HepG2 (cell line): ENCODE measurements at regions not wholly inside any gene's neighbourhood (a gene's known extent, or its start where the extent isn't known, plus 50 kb on each side); places are given as distances from the start of the nearest gene placed in this dataset.

Experiments used
- ATAC-seq: fragments of 200-7000 bp; cut with Tn5 transposase; 3 replicates; pipeline ENCODE4 v1.9.1; 2020; ENCODE audit warnings: mild to moderate bottlenecking, moderate library complexity
- BruUV-seq: library from RNA; stranded (reverse); fragments of 400-500 nt; replicated peaks from 2 replicates; lab custom pipeline; 2021; lab: Mats Ljungman, UMichigan
- CTCF ChIA-PET: fragments of 300-600 bp; formaldehyde crosslinking; extraction: SDS; loops from one replicate; lab custom pipeline; 2021; ENCODE audit warnings: low total read pairs, inconsistent platforms, low intra/inter-chr PET ratio; lab: Yijun Ruan, JAX
- POLR2A ChIA-PET: fragments of 350-600 bp; sonication (Branson Sonifier 250); formaldehyde crosslinking; loops from one replicate; lab custom pipeline; 2020; ENCODE audit warnings: antibody characterized with exemption, inconsistent platforms; lab: Yijun Ruan, JAX
- DNase-seq: peaks from one replicate; pipeline ENCODE4 v3.0.0-alpha.2; 2015; ENCODE audit warnings: low spot score
- FAIRE-seq: peaks from 3 replicates; lab custom pipeline; 2011; peaks lifted over from hg19 to GRCh38; lab: Jason Lieb, UNC
- H2AFZ ChIP-seq: one replicate; pipeline ENCODE4 v1.6.1; 2011; ENCODE audit warnings: low read length, inconsistent platforms
- H3K27ac ChIP-seq: fragments of 300-600 bp; 3 replicates; pipeline ENCODE4 v1.8.0; 2011; ENCODE audit warnings: mixed run types, mild to moderate bottlenecking, mixed read lengths, low read length, inconsistent platforms; ENCODE audit not compliant: insufficient read depth; ENCODE audit errors: extremely low read length
- H3K27me3 ChIP-seq, 2 experiments: fragments of 200-600 bp in 1 of 2; 2 replicates in 1 of 2; 3 replicates in 1 of 2; pipeline versions ENCODE4 v1.6.0 to v1.8.0; 2011; ENCODE audit warnings: low read length in 2 of 2, mild to moderate bottlenecking in 2 of 2, moderate library complexity in 2 of 2, inconsistent platforms in 1 of 2; ENCODE audit not compliant: insufficient read depth in 2 of 2, control insufficient read depth in 1 of 2
- H3K36me3 ChIP-seq, 2 experiments: fragments of 200-600 bp in 1 of 2; replicated peaks in 1 of 2; 2 replicates in 1 of 2; 3 replicates in 1 of 2; pipeline versions ENCODE4 v1.5.1 to v1.8.0; 2011; ENCODE audit warnings: low read length in 2 of 2, inconsistent platforms in 1 of 2; ENCODE audit not compliant: insufficient read depth in 2 of 2, control insufficient read depth in 1 of 2
- H3K4me1 ChIP-seq: 2 replicates; pipeline ENCODE4 v1.5.1; 2012; ENCODE audit warnings: low read length, inconsistent platforms; ENCODE audit not compliant: insufficient read depth
- H3K4me2 ChIP-seq: 2 replicates; pipeline ENCODE4 v1.6.0; 2011; ENCODE audit warnings: low read depth, low read length, inconsistent platforms
- H3K4me3 ChIP-seq, 3 experiments: fragments of 200-600 bp in 1 of 3; sonication (generic), shearing (Covaris generic) in 1 of 3; replicated peaks in 1 of 3; 2 replicates each; pipeline ENCODE4 v1.5.1; 2011 to 2016; ENCODE audit warnings: low read length in 3 of 3, inconsistent platforms in 2 of 3, low read depth in 2 of 3, mild to moderate bottlenecking in 2 of 3, control low read depth in 1 of 3, mixed read lengths in 1 of 3; ENCODE audit not compliant: insufficient read depth in 1 of 3
- H3K79me2 ChIP-seq: one replicate; pipeline ENCODE4 v1.6.1; 2011; ENCODE audit warnings: low read length, inconsistent platforms; ENCODE audit not compliant: insufficient read depth
- H3K9ac ChIP-seq: 2 replicates; pipeline ENCODE4 v1.6.0; 2011; ENCODE audit warnings: mild to moderate bottlenecking, low read depth, low read length, inconsistent platforms; ENCODE audit not compliant: insufficient read depth
- H3K9me3 ChIP-seq: 2 replicates; pipeline ENCODE4 v1.5.1; 2012; ENCODE audit warnings: mild to moderate bottlenecking, low read length
- H4K20me1 ChIP-seq: 2 replicates; pipeline ENCODE4 v1.6.0; 2011; ENCODE audit warnings: inconsistent platforms, mild to moderate bottlenecking, low read length, moderate library complexity; ENCODE audit not compliant: insufficient read depth
- KDM5A ChIP-seq: fragments of 200-600 bp; sonication (generic); IDR thresholded peaks from 2 replicates; pipeline ENCODE4 v1.7.0; 2018; ENCODE audit warnings: antibody characterized with exemption, mild to moderate bottlenecking, low read length, borderline replicate concordance
- MIER3 ChIP-seq: IDR thresholded peaks from 2 replicates; pipeline ENCODE4 v1.6.1; 2016; ENCODE audit warnings: missing compliant biosample characterization, borderline replicate concordance
- ZNF292 ChIP-seq: sonication (generic); formaldehyde crosslinking; IDR thresholded peaks from 2 replicates; pipeline ENCODE4 v1.8.1; 2022; ENCODE audit warnings: mild to moderate bottlenecking, low read depth, missing genetic modification reagents, borderline replicate concordance
- ZNF790 ChIP-seq: sonication (generic); formaldehyde crosslinking; IDR thresholded peaks from 2 replicates; pipeline ENCODE4 v1.8.0; 2022; ENCODE audit warnings: missing genetic modification reagents, mild to moderate bottlenecking, borderline replicate concordance
- WGBS: methylation state at CpG from one replicate; pipeline ENCODE4 v1.1.6; 2017; ENCODE audit warnings: low lambda C conversion rate; 5-methylcytosine and 5-hydroxymethylcytosine counted together
- in situ Hi-C: cut with HindIII; loops from 2 replicates; pipeline ENCODE4 v1.10.0; 2017; ENCODE audit warnings: low pct_unique_long_range_greater_than_20kb; ENCODE audit not compliant: extremely low pct_ligation_motif_present
- intact Hi-C: fragments of 100-400 bp; cut with micrococcal nuclease; formaldehyde crosslinking; loops from one replicate; pipeline ENCODE4 v1.10.0; 2022; ENCODE audit not compliant: unreplicated experiment
- TF ChIP-seq, protein P1 (sequence below): sonication (generic); formaldehyde crosslinking; conservative IDR thresholded peaks from 2 replicates; pipeline ENCODE4 v1.8.0; 2022; ENCODE audit warnings: low read depth, missing genetic modification reagents
- TF ChIP-seq, protein P2 (sequence below): sonication (generic); formaldehyde crosslinking; IDR thresholded peaks from one replicate; pipeline ENCODE4 v1.5.1; 2020; ENCODE audit warnings: mild to moderate bottlenecking, missing genetic modification reagents; ENCODE audit errors: not compliant biosample characterization
- TF ChIP-seq, protein P3 (sequence below): IDR thresholded peaks from 2 replicates; pipeline ENCODE4 v1.6.1; 2016
- TF ChIP-seq, protein P4 (sequence below): sonication (generic); formaldehyde crosslinking; IDR thresholded peaks from 2 replicates; pipeline ENCODE4 v1.5.0; 2020; ENCODE audit warnings: missing genetic modification reagents
- TF ChIP-seq, protein P5 (sequence below): sonication (generic); formaldehyde crosslinking; IDR thresholded peaks from 2 replicates; pipeline ENCODE4 v1.4.0; 2020; ENCODE audit warnings: missing genetic modification reagents, borderline replicate concordance

DNA sequence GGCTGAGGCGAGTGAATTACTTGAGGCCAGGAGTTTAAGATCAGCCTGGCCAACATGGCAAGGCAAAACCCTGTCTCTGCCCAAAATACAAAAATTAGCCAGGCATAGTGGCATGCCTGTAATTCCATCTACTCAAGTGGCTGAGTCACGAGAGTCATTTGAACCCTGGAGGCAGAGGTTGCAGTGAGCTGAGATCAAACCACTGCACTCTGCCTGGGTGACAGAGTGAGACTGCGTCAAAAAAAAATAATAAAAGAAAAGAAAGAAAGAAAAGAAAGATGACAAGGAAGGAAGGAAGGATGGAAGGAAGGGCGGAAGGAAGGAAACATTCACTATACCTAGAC lies 159.6 kb upstream of the CNOT2 start:
- intact Hi-C loops, result no loop called here
- WGBS, result 33% methylated on average over 4 of the region's 4 CpGs
- H3K9me3 ChIP-seq, result no peaks in the 10 kb centered on the region
- TF ChIP-seq, protein P1, sequence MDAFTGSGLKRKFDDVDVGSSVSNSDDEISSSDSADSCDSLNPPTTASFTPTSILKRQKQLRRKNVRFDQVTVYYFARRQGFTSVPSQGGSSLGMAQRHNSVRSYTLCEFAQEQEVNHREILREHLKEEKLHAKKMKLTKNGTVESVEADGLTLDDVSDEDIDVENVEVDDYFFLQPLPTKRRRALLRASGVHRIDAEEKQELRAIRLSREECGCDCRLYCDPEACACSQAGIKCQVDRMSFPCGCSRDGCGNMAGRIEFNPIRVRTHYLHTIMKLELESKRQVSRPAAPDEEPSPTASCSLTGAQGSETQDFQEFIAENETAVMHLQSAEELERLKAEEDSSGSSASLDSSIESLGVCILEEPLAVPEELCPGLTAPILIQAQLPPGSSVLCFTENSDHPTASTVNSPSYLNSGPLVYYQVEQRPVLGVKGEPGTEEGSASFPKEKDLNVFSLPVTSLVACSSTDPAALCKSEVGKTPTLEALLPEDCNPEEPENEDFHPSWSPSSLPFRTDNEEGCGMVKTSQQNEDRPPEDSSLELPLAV, result no peak
- TF ChIP-seq ZNF790 (CRISPR knock-in tag) (no peak), ZNF292 (CRISPR knock-in tag) (no peak), MIER3 (CRISPR knock-in tag) (no peak), KDM5A (no peak)
- TF ChIP-seq, protein P2, sequence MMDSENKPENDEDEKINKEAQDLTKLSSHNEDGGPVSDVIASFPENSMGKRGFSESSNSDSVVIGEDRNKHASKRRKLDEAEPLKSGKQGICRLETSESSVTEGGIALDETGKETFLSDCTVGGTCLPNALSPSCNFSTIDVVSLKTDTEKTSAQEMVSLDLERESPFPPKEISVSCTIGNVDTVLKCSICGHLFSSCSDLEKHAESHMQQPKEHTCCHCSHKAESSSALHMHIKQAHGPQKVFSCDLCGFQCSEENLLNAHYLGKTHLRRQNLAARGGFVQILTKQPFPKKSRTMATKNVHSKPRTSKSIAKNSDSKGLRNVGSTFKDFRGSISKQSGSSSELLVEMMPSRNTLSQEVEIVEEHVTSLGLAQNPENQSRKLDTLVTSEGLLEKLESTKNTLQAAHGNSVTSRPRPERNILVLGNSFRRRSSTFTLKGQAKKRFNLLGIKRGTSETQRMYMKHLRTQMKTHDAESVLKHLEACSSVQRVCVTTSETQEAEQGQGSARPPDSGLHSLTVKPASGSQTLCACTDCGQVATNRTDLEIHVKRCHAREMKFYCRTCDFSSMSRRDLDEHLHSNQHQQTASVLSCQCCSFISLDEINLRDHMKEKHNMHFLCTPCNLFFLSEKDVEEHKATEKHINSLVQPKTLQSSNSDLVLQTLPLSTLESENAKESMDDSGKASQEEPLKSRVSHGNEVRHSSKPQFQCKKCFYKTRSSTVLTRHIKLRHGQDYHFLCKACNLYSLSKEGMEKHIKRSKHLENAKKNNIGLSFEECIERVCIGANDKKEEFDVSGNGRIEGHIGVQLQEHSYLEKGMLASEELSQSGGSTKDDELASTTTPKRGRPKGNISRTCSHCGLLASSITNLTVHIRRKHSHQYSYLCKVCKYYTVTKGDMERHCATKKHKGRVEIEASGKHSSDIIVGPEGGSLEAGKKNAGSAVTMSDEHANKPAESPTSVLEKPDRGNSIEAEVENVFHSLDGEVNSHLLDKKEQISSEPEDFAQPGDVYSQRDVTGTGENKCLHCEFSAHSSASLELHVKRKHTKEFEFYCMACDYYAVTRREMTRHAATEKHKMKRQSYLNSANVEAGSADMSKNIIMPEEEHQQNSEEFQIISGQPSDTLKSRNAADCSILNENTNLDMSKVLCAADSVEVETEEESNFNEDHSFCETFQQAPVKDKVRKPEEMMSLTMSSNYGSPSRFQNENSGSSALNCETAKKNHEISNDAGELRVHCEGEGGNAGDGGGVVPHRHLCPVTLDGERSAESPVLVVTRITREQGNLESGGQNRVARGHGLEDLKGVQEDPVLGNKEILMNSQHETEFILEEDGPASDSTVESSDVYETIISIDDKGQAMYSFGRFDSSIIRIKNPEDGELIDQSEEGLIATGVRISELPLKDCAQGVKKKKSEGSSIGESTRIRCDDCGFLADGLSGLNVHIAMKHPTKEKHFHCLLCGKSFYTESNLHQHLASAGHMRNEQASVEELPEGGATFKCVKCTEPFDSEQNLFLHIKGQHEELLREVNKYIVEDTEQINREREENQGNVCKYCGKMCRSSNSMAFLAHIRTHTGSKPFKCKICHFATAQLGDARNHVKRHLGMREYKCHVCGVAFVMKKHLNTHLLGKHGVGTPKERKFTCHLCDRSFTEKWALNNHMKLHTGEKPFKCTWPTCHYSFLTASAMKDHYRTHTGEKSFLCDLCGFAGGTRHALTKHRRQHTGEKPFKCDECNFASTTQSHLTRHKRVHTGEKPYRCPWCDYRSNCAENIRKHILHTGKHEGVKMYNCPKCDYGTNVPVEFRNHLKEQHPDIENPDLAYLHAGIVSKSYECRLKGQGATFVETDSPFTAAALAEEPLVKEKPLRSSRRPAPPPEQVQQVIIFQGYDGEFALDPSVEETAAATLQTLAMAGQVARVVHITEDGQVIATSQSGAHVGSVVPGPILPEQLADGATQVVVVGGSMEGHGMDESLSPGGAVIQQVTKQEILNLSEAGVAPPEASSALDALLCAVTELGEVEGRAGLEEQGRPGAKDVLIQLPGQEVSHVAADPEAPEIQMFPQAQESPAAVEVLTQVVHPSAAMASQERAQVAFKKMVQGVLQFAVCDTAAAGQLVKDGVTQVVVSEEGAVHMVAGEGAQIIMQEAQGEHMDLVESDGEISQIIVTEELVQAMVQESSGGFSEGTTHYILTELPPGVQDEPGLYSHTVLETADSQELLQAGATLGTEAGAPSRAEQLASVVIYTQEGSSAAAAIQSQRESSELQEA, result no peak
- TF ChIP-seq, protein P3, sequence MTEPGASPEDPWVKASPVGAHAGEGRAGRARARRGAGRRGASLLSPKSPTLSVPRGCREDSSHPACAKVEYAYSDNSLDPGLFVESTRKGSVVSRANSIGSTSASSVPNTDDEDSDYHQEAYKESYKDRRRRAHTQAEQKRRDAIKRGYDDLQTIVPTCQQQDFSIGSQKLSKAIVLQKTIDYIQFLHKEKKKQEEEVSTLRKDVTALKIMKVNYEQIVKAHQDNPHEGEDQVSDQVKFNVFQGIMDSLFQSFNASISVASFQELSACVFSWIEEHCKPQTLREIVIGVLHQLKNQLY (CRISPR knock-in tag), result no peak
- TF ChIP-seq, protein P4, sequence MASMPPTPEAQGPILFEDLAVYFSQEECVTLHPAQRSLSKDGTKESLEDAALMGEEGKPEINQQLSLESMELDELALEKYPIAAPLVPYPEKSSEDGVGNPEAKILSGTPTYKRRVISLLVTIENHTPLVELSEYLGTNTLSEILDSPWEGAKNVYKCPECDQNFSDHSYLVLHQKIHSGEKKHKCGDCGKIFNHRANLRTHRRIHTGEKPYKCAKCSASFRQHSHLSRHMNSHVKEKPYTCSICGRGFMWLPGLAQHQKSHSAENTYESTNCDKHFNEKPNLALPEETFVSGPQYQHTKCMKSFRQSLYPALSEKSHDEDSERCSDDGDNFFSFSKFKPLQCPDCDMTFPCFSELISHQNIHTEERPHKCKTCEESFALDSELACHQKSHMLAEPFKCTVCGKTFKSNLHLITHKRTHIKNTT (CRISPR knock-in tag), result no peak
- TF ChIP-seq, protein P5, sequence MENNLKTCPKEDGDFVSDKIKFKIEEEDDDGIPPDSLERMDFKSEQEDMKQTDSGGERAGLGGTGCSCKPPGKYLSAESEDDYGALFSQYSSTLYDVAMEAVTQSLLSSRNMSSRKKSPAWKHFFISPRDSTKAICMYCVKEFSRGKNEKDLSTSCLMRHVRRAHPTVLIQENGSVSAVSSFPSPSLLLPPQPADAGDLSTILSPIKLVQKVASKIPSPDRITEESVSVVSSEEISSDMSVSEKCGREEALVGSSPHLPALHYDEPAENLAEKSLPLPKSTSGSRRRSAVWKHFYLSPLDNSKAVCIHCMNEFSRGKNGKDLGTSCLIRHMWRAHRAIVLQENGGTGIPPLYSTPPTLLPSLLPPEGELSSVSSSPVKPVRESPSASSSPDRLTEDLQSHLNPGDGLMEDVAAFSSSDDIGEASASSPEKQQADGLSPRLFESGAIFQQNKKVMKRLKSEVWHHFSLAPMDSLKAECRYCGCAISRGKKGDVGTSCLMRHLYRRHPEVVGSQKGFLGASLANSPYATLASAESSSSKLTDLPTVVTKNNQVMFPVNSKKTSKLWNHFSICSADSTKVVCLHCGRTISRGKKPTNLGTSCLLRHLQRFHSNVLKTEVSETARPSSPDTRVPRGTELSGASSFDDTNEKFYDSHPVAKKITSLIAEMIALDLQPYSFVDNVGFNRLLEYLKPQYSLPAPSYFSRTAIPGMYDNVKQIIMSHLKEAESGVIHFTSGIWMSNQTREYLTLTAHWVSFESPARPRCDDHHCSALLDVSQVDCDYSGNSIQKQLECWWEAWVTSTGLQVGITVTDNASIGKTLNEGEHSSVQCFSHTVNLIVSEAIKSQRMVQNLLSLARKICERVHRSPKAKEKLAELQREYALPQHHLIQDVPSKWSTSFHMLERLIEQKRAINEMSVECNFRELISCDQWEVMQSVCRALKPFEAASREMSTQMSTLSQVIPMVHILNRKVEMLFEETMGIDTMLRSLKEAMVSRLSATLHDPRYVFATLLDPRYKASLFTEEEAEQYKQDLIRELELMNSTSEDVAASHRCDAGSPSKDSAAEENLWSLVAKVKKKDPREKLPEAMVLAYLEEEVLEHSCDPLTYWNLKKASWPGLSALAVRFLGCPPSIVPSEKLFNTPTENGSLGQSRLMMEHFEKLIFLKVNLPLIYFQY, result no peak

More for the DNA sequence above, 159.6 kb upstream of the CNOT2 start:
- DNase-seq (no peak), ATAC-seq (no peak), FAIRE-seq (no peak)
- Histone ChIP-seq H4K20me1 (no peaks in the 10 kb centered on the region), H3K4me1 (no peaks in the 10 kb centered on the region), H3K4me2 (no peak overlapping the region), H3K27ac (no peak overlapping the region), H3K79me2 (no peaks in the 10 kb centered on the region), H2AFZ (no peak overlapping the region), H3K4me3 (no peak overlapping the region), H3K36me3 (no peaks in the 10 kb centered on the region), H3K9ac (no peak overlapping the region), H3K27me3 (no peaks in the 10 kb centered on the region)
- no TSS peak for BruUV-seq
- POLR2A ChIA-PET, result no interaction called here
- in situ Hi-C loops, result no loop called here
- CTCF ChIA-PET, result no interaction called here
